H1 (cell line): ENCODE measurements at regions not wholly inside any gene's neighbourhood (a gene's known extent, or its start where the extent isn't known, plus 50 kb on each side); places are given as distances from the start of the nearest gene placed in this dataset.

ENCODE experiments used
- CTCF ChIA-PET: fragments of 300-600 bp; sonication (Branson Sonifier 250); formaldehyde crosslinking; loops from one replicate; lab custom pipeline; 2021; ENCODE audit not compliant: partially characterized antibody; lab: Charles Lee
- POLR2A ChIA-PET: fragments of 300-600 bp; sonication (Branson Sonifier 250); formaldehyde crosslinking; loops from one replicate; lab custom pipeline; 2021; ENCODE audit warnings: inconsistent platforms; ENCODE audit not compliant: partially characterized antibody; lab: Charles Lee
- DNase-seq, 2 experiments: peaks; one replicate each; pipeline versions ENCODE4 v3.0.0 to v3.0.0-alpha.2; 2010 to 2022; ENCODE audit warnings: low spot score in 2 of 2, low read depth in 1 of 2, mixed read lengths in 1 of 2
- FAIRE-seq: peaks from 2 replicates; lab custom pipeline; 2011; peaks lifted over from hg19 to GRCh38; lab: Jason Lieb, UNC
- H2AFZ ChIP-seq: 2 replicates; pipeline ENCODE4 v1.8.1; 2012; ENCODE audit warnings: low read length, inconsistent platforms
- H2AK5ac ChIP-seq: 2 replicates; pipeline ENCODE4 v1.6.1; 2013; ENCODE audit warnings: low read depth, low read length
- H2BK120ac ChIP-seq: replicated peaks from 2 replicates; pipeline ENCODE3; 2013; ENCODE audit warnings: low read depth, low read length, inconsistent platforms
- H2BK12ac ChIP-seq: 2 replicates; pipeline ENCODE4 v1.6.1; 2013; ENCODE audit warnings: low read depth, low read length
- H2BK15ac ChIP-seq: 2 replicates; pipeline ENCODE4 v1.6.1; 2013; ENCODE audit warnings: low read length
- H2BK20ac ChIP-seq: 2 replicates; pipeline ENCODE4 v1.6.1; 2013; ENCODE audit warnings: low read length
- H2BK5ac ChIP-seq: 2 replicates; pipeline ENCODE4 v1.6.1; 2013; ENCODE audit warnings: low read depth, low read length
- H3K14ac ChIP-seq: 2 replicates; pipeline ENCODE4 v1.6.1; 2013; ENCODE audit warnings: inconsistent platforms; ENCODE audit not compliant: insufficient read length
- H3K18ac ChIP-seq: 2 replicates; pipeline ENCODE4 v1.6.1; 2013; ENCODE audit warnings: low read length; ENCODE audit errors: extremely low read depth
- H3K23ac ChIP-seq: 2 replicates; pipeline ENCODE4 v1.6.1; 2013; ENCODE audit warnings: inconsistent platforms; ENCODE audit not compliant: insufficient read length
- H3K23me2 ChIP-seq: 2 replicates; pipeline ENCODE4 v1.6.1; 2013; ENCODE audit warnings: low read depth, low read length
- H3K27ac ChIP-seq: 2 replicates; pipeline ENCODE4 v1.6.1; 2011; ENCODE audit warnings: low read depth, low read length, inconsistent platforms
- H3K27me3 ChIP-seq, 4 experiments: replicated peaks in 1 of 4; 1 replicate in 1 of 4; 2 replicates in 3 of 4; pipeline versions ENCODE4 v1.6.1 to v1.8.1; 2011 to 2013; ENCODE audit warnings: low read length in 3 of 4, mild to moderate bottlenecking in 3 of 4, inconsistent platforms in 2 of 4, mixed read lengths in 2 of 4, moderate library complexity in 1 of 4; ENCODE audit not compliant: control insufficient read depth in 3 of 4, insufficient read depth in 3 of 4; ENCODE audit errors: extremely low read depth in 1 of 4
- H3K36me3 ChIP-seq, 4 experiments: 2 replicates each; pipeline versions ENCODE4 v1.6.1 to v1.8.1; 2011 to 2013; ENCODE audit warnings: mild to moderate bottlenecking in 4 of 4, low read length in 3 of 4, moderate library complexity in 2 of 4, control low read depth in 1 of 4, inconsistent platforms in 1 of 4; ENCODE audit not compliant: insufficient read depth in 4 of 4, control insufficient read depth in 2 of 4
- H3K4ac ChIP-seq: replicated peaks from 2 replicates; pipeline ENCODE3; 2013; ENCODE audit warnings: low read length, low read depth, mixed read lengths, inconsistent platforms; ENCODE audit not compliant: insufficient read length
- H3K4me1 ChIP-seq, 4 experiments: replicated peaks in 1 of 4; 1 replicate in 1 of 4; 2 replicates in 3 of 4; pipeline versions ENCODE4 v1.6.1 to v1.8.1; 2011 to 2013; ENCODE audit warnings: low read length in 3 of 4, inconsistent platforms in 2 of 4, mixed read lengths in 1 of 4; ENCODE audit not compliant: insufficient read depth in 4 of 4, control insufficient read depth in 3 of 4
- H3K4me2 ChIP-seq, 2 experiments: 2 replicates each; pipeline versions ENCODE4 v1.6.1 to v1.8.1; 2011 to 2013; ENCODE audit warnings: low read depth in 2 of 2, low read length in 2 of 2, control low read depth in 1 of 2, inconsistent platforms in 1 of 2, mild to moderate bottlenecking in 1 of 2; ENCODE audit not compliant: insufficient read depth in 1 of 2
- H3K4me3 ChIP-seq, 4 experiments: fragments of 200-600, 300-600 bp in 1 of 4; sonication (generic), shearing (Covaris generic), sonication (Bioruptor Twin) in 1 of 4; 2 replicates each; pipeline versions ENCODE4 v1.5.1 to v1.8.1; 2011 to 2016; ENCODE audit warnings: low read length in 4 of 4, low read depth in 3 of 4, control low read depth in 2 of 4, inconsistent platforms in 2 of 4, mild to moderate bottlenecking in 2 of 4, mixed read lengths in 1 of 4, moderate library complexity in 1 of 4; ENCODE audit not compliant: insufficient read depth in 2 of 4; ENCODE audit errors: extremely low read depth in 1 of 4
- H3K56ac ChIP-seq: replicated peaks from 2 replicates; pipeline ENCODE3; 2013; ENCODE audit warnings: low read depth, mild to moderate bottlenecking, mixed read lengths, low read length, inconsistent platforms; ENCODE audit not compliant: insufficient read length
- H3K79me1 ChIP-seq: 2 replicates; pipeline ENCODE4 v1.6.1; 2013; ENCODE audit warnings: low read depth, low read length, control low read depth
- H3K79me2 ChIP-seq, 2 experiments: 2 replicates each; pipeline versions ENCODE4 v1.6.1 to v1.8.1; 2012 to 2013; ENCODE audit warnings: low read length in 2 of 2, mild to moderate bottlenecking in 2 of 2, inconsistent platforms in 1 of 2; ENCODE audit not compliant: insufficient read depth in 2 of 2, control insufficient read depth in 1 of 2
- H3K9ac ChIP-seq, 4 experiments: replicated peaks in 1 of 4; 1 replicate in 1 of 4; 2 replicates in 3 of 4; pipeline versions ENCODE4 v1.6.1 to v1.8.1; 2011 to 2013; ENCODE audit warnings: low read depth in 3 of 4, low read length in 3 of 4, control low read depth in 2 of 4, mild to moderate bottlenecking in 2 of 4, moderate library complexity in 2 of 4, inconsistent platforms in 1 of 4; ENCODE audit errors: extremely low read depth in 1 of 4
- H3K9me3 ChIP-seq, 2 experiments: 2 replicates each; pipeline versions ENCODE4 v1.6.1 to v1.8.1; 2012 to 2013; ENCODE audit warnings: mild to moderate bottlenecking in 2 of 2, moderate library complexity in 2 of 2, control low read depth in 1 of 2, inconsistent platforms in 1 of 2, low read depth in 1 of 2, low read length in 1 of 2, mixed read lengths in 1 of 2; ENCODE audit not compliant: insufficient read depth in 2 of 2
- H4K20me1 ChIP-seq, 2 experiments: replicated peaks in 1 of 2; 2 replicates each; pipeline versions ENCODE3 to v1.8.1; 2011 to 2013; ENCODE audit warnings: inconsistent platforms in 2 of 2, low read length in 2 of 2, mild to moderate bottlenecking in 1 of 2; ENCODE audit not compliant: insufficient read depth in 2 of 2, control insufficient read depth in 1 of 2
- H4K5ac ChIP-seq: 2 replicates; pipeline ENCODE4 v1.6.1; 2013; ENCODE audit warnings: low read length, low read depth, mixed read lengths, inconsistent platforms; ENCODE audit not compliant: insufficient read length
- H4K8ac ChIP-seq: 2 replicates; pipeline ENCODE4 v1.8.0; 2013; ENCODE audit warnings: mild to moderate bottlenecking, moderate library complexity, low read length, inconsistent platforms; ENCODE audit not compliant: insufficient read depth; ENCODE audit errors: extremely low read depth
- H4K91ac ChIP-seq: replicated peaks from 2 replicates; pipeline ENCODE3; 2013; ENCODE audit warnings: low read length, mixed read lengths, inconsistent platforms; ENCODE audit not compliant: insufficient read length
- CEBPB ChIP-seq: IDR thresholded peaks from 2 replicates; pipeline ENCODE4 v1.6.1; 2012; ENCODE audit warnings: low read depth, low read length
- RFX5 ChIP-seq: IDR thresholded peaks from 2 replicates; pipeline ENCODE4 v1.6.1; 2011; ENCODE audit warnings: low read depth, low read length, improper control_type of control experiment, borderline replicate concordance
- WGBS, 2 experiments: shearing (Covaris generic) in 1 of 2; methylation state at CpG; one replicate each; pipeline versions ENCODE4 v1.1.6 to v1.1.7; 2013 to 2015; ENCODE audit warnings: low lambda C conversion rate in 2 of 2, mixed read lengths in 2 of 2, inconsistent platforms in 1 of 2, low coverage in 1 of 2, missing lambda C conversion rate in 1 of 2; ENCODE audit not compliant: insufficient replicate concordance in 2 of 2, insufficient coverage in 1 of 2, insufficient read length in 1 of 2; ENCODE audit errors: extremely low coverage in 1 of 2, missing lambda C conversion rate in 1 of 2; 5-methylcytosine and 5-hydroxymethylcytosine counted together

DNA sequence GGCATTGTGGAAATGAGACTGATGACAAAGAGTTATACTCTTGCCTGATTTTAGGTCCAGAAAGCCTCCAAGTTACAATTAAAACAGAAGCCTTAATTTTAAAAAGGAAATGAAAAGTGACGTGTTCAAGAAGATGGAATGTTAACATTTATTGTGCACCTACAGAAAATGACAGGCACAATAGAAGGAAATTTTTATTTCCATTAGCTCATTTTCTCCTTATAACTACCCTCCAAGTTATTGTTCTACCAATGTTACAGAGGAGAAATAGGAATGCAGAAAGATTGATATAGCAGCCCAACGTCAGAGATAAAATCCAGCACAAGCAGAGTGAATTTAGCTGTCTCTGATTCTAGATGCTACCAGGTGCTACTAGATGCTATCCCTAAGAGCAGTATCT is 736.9 kb upstream of the KIRREL3 start:
- Histone ChIP-seq H3K27me3 (no peaks in the 10 kb centered on the region), H2BK120ac (no peak overlapping the region), H3K14ac (no peak overlapping the region), H4K20me1 (no peaks in the 10 kb centered on the region), H3K36me3 (no peaks in the 10 kb centered on the region), H3K4me1 (no peaks in the 10 kb centered on the region), H3K4ac (no peak overlapping the region), H4K8ac (no peak overlapping the region), H3K9ac (no peak overlapping the region), H3K9me3 (no peaks in the 10 kb centered on the region), H4K5ac (no peak overlapping the region), H3K23ac (no peak overlapping the region), H3K79me1 (no peaks in the 10 kb centered on the region), H3K23me2 (no peaks in the 10 kb centered on the region), H2BK5ac (no peak overlapping the region), H2BK12ac (no peak overlapping the region), H3K4me3 (no peak overlapping the region), H2AK5ac (no peak overlapping the region), H4K91ac (no peak overlapping the region), H3K56ac (no peak overlapping the region), H2BK15ac (no peak overlapping the region), H3K27ac (no peak overlapping the region), H2BK20ac (no peak overlapping the region), H3K79me2 (no peaks in the 10 kb centered on the region), H3K18ac (no peak overlapping the region), H3K4me2 (no peak overlapping the region), H2AFZ (no peak overlapping the region)
- CTCF ChIA-PET, result interaction anchor here (1.4 to 1.8 kb wide), 2 partner anchors 15 to 106 kb away, joined by 3 to 5 read pairs; no protein-coding TSS in a partner anchor
- POLR2A ChIA-PET, result no interaction called here
- TF ChIP-seq CEBPB, result no peak
- TF ChIP-seq RFX5, result no peak
- FAIRE-seq (no peak), DNase-seq (no peak)
- WGBS, 2 experiments, result 91% methylated on average over 2 of the region's 2 CpGs; no CpG with 5 or more reads in 1 of the 2 experiments
